Astrocyte of the spinal cord (primary cell): ENCODE measurements at regions not wholly inside any gene's neighbourhood (a gene's known extent, or its start where the extent isn't known, plus 50 kb on each side); places are given as distances from the start of the nearest gene placed in this dataset.
"Not testable (repeated sequence)": the region's sequence is repeated elsewhere in the genome, so short reads cannot be mapped to it uniquely, and the experiment has no call there.

Source experiments
- DNase-seq: peaks from one replicate; pipeline ENCODE4 v3.0.0; 2011; ENCODE audit warnings: low read depth, low spot score
- H3K4me3 ChIP-seq: 2 replicates; pipeline ENCODE4 v1.5.1; 2011; ENCODE audit warnings: low read depth, mild to moderate bottlenecking, low read length, moderate library complexity
- in situ Hi-C: cut with HindIII; loops from 2 replicates; pipeline ENCODE4 v1.10.0; 2017; ENCODE audit warnings: low sequenced_read_pairs
- TF ChIP-seq, protein P1 (sequence below): IDR thresholded peaks from 2 replicates; pipeline ENCODE4 v1.5.1; 2012; ENCODE audit warnings: low read depth, mild to moderate bottlenecking, low read length, inconsistent platforms

DNA sequence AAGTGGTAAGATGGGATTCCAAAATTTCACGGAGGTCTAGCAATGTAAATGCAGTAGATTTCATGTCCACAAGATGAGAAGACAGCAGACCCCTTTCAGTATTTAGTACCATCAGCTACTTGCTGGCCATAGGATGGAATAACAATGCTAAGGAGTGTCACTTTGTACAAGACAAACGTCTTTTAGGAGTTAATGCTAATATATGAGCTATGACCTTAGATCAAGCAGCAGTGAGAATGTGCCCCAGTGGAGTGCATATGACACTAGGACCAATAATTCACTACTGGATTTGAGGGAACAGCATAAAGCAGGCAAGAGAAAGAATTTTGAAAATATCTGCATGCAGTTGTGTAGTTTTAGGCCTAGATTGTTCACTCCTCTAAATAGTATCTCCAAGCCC is 182.8 kb upstream of the ZNF804B start:
- DNase-seq = no peak
- in situ Hi-C loops = no loop called here
- TF ChIP-seq, protein P1, sequence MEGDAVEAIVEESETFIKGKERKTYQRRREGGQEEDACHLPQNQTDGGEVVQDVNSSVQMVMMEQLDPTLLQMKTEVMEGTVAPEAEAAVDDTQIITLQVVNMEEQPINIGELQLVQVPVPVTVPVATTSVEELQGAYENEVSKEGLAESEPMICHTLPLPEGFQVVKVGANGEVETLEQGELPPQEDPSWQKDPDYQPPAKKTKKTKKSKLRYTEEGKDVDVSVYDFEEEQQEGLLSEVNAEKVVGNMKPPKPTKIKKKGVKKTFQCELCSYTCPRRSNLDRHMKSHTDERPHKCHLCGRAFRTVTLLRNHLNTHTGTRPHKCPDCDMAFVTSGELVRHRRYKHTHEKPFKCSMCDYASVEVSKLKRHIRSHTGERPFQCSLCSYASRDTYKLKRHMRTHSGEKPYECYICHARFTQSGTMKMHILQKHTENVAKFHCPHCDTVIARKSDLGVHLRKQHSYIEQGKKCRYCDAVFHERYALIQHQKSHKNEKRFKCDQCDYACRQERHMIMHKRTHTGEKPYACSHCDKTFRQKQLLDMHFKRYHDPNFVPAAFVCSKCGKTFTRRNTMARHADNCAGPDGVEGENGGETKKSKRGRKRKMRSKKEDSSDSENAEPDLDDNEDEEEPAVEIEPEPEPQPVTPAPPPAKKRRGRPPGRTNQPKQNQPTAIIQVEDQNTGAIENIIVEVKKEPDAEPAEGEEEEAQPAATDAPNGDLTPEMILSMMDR = no peak
- H3K4me3 ChIP-seq = no peak overlapping the region

DNA sequence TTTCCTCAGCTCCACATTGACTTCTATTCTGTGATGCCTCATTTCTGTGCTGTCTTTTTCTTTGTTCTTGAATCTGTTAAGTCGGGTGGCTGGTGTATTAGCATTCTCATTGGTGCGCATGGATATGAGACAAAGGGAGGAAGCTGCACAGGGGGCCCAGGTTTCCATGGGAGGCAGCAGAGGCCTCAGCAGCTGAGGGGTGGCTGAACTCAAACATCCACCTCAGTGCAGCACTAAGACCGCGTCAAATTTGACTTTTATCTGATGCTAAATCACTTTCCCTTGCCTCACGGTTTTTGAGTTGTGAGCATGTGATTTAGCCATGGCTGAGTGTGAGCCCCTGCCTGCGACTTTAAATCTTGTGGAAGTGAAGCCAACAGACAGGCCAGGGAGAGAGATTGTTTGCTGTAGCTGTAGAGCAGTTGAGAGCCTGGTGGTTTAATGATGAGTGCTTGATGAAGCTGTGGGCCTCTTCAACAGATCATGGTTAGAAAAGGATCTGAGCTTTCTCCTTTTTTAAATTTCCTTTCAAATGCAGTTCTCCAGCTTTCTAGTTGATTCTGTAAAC is 193.3 kb upstream of the ZNF804B start:
- in situ Hi-C loops = no loop called here
- H3K4me3 ChIP-seq = no peak overlapping the region
- DNase-seq = no peak
- TF ChIP-seq, protein P1 = no peak

DNA sequence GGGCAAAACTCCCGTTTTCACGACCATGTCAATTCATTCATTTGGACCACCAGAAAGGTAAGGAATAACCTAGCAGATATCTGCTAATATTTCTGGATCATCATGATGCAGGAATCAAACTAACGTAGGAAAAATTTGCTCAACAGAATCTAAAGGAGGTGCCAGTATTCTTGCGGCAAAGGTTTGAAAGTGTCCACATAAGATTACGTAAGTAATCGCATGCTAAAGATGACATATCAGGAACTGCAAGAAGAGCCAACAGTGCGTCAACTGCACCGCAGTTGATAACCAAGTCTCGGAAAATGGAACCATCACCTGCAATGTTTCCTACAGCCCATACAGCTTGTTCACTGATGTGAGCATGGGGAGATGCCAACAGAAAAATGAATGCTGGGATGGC is 194.1 kb upstream of the ZNF804B start:
- DNase-seq = no peak
- in situ Hi-C loops = no loop called here
- TF ChIP-seq, protein P1 = no peak
- H3K4me3 ChIP-seq = no peak overlapping the region

DNA sequence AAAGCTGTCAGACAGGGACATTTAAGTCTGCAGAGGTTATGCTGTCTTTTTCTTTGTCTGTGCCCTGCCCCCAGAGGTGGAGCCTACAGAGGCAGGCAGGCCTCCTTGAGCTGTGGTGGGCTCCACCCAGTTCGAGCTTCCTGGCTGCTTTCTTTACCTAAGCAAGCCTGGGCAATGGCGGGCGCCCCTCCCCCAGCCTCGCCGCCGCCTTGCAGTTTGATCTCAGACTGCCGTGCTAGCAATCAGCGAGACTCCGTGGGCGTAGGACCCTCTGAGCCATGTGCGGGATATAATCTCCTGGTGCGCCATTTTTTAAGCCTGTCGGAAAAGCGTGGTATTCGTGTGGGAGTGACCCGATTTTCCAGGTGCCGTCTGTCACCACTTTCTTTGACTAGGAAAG is 203.1 kb upstream of the ZNF804B start:
- H3K4me3 ChIP-seq, DNase-seq, in situ Hi-C loops: not testable (repeated sequence)

DNA sequence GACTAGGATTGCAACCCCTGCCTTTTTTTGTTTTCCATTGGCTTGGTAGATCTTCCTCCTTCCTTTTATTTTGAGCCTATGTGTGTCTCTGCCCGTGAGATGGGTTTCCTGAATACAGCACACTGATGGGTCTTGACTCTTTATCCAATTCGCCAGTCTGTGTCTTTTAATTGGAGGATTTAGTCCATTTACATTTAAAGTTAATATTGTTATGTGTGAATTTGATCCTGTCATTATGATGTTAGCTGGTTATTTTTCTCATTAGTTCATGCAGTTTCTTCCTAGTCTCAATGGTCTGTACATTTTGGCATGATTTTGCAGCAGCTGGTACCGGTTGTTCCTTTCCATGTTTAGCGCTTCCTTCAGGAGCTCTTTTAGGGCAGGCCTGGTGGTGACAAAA is 204.7 kb upstream of the ZNF804B start:
- H3K4me3 ChIP-seq, DNase-seq, in situ Hi-C loops: not testable (repeated sequence)

DNA sequence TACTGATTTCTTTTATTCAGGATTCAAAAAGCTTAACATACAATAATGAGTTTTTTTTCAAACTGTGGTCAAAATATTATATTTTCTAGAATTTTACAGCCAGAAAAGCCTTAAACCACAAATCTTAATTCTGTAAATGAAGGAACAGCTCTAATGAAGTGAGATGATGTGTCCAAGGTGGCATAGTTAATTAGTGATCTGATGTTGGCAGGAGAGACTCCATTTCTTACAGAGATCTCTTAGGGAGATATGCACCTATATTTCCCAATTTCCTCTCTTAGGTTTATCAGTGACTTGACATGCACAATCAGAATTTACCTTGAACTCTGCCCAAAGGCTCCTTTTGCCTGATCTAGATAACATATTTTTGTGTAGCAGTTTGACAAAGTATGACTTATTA is 211.1 kb upstream of the ZNF804B start:
- TF ChIP-seq, protein P1 = no peak
- no peak overlapping the region for H3K4me3 ChIP-seq
- in situ Hi-C loops = no loop called here
- DNase-seq = no peak

DNA sequence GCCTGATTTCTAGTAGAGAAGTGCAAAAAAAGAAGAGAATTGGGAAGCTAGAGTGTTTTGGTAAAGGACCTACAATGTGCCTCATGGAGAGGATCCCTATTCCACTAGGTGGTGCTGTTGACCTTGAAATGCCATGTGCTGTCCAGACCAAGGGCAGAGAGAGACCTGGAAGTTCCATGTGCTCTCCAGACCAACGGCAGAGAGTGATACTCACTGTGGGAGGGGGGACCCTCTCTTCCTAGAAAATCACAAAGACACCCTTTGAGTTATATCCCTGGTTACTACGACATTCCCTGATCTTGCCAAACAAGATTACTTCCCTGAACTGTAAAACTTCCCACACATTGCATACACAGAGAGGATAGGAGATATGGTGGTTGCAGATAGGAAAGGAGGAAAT is 212.7 kb upstream of the ZNF804B start:
- TF ChIP-seq, protein P1 = peak; percentile 42
- H3K4me3 ChIP-seq = no peak overlapping the region
- in situ Hi-C loops = no loop called here
- peak; percentile 9 for DNase-seq

DNA sequence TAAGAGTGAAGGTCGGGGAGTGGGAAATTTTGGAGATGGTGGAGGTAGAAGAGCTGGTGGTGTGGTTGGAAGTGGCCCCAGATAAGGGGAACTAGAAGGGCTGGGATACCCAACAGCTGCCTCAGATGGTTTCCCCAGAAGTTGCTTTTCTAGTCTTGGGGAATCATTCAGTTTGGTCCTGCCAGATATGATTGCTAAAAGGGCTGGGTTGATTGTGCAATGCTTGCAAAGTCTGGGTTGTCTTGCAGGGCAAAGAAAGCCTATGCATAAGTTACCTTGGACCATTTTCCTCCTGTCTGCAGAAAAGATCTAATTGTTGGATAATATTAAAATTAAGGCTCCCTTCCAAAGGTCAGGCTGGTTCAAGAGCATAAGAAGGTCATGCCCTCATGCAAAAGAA is 213.8 kb upstream of the ZNF804B start:
- H3K4me3 ChIP-seq = no peak overlapping the region
- DNase-seq = no peak
- TF ChIP-seq, protein P1 = no peak
- in situ Hi-C loops = no loop called here
